ENCODE measurements at regions not wholly inside any gene's neighbourhood (a gene's known extent, or its start where the extent isn't known, plus 50 kb on each side); places are given as distances from the start of the nearest gene placed in this dataset.
"Not testable (repeated sequence)": the region's sequence is repeated elsewhere in the genome, so short reads cannot be mapped to it uniquely, and the experiment has no call there.

DNA sequence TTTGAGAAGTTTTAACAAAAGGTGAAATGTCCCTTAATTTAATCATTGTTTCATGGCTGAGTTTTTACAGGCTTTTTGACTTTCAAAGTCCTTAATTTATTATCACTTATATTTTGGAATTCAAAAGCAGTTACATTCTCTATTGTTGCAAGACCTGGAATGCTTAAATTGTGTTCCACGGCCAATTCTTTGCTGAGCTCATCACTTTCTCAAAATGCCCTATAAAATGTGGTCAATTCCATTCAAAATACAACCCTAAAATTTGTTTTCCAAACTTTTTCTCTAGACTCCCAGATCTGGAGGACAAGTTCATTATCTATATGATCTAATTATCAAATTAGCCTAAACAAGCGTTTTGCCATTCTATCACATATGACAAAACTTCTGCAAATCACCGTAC is 1051.2 kb downstream of the TDRD15 start:
- DNase-seq = no peak

DNA sequence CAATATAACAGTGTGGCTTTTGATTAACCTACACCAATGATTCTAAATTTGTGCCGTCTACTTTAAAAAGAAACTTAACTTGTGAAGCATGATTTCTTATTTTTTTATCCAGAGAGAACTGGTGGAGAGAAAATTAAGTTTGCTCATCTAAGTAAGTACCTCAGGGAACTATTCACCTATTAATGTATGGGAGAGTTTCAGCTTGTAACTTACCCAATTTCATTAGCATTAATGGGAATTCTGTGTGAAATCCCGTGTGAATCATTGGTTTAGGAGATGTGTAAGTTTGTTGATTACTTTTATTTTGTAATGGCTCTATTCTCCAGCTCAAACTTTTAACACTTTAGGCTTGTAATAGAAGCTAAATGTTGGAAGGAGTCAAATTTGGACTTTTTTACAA is 1061.5 kb downstream of the TDRD15 start:
- no peak for DNase-seq

DNA sequence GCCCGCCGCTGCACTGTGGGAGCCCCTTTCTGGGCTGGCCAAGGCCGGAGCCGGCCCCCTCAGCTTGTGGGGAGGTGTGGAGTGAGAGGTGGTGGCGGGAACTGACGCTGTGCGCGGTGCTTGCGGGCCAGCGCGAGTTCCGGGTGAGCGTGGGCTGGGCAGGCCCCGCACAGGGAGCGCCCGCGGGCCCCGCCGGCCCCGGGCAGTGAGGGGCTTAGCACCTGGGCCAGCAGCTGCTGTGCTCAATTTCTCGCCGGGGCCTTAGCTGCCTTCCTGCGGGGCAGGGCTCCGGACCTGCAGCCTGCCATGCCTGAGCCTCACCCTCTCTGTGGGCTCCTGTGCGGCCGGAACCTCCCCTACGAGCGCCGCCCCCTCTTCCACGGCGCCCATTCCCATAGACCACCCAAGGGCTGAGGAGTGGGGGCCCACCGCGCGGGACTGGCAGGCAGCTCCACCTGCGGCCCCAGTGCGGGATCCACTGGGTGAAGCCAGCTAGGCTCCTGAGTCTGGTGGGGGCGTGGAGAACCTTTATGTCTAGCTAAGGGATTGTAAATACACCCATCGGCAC is 1062.6 kb downstream of the TDRD15 start:
- not testable (repeated sequence) for DNase-seq

DNA sequence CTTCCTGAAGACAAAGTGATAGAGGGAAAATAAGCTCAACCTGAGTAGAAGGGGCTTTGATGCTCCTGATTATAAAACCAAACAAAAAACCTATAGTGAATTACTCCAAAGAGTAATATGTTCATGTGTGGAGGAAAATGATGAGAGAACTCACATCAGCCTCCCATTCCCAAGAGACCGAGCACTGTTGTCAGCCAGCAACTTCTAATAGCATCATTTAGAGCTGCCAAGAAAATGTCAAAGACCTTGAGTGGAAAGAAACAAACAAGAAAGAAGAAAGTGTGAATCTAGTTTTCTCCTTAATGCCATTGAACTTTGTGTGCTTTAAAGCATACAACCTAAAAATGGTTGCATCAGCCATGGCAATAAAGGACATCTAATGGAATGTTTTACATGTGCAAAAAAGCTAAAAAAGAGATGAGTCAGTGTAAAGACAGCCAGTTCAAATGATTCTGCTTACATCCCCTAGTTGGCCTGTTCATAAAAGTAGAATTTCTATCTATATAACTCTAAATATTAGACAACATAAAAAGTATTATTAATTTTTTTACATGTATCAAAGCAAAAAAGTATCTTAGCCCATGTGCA is 1066.2 kb downstream of the TDRD15 start:
- DNase-seq = no peak

DNA sequence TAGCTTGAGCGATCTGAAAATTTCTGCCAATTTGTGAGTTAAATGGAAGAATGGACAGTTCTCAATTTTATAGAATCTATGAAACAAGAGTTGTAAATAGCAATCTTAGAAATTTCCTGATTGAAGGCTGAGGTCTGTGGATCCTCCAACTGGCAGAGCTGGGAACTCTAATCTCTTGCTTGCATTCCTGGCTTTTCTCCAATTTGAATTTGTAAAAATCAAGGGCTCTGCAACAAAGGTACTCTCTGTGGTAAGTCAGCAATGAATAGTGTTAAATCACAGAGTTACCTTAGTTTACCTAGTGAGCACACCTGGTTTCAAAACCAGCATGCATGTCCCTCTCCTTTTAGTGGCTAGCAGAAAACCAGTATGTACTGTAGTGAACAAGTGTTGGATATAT is 1070.5 kb downstream of the TDRD15 start:
- no peak for DNase-seq

DNA sequence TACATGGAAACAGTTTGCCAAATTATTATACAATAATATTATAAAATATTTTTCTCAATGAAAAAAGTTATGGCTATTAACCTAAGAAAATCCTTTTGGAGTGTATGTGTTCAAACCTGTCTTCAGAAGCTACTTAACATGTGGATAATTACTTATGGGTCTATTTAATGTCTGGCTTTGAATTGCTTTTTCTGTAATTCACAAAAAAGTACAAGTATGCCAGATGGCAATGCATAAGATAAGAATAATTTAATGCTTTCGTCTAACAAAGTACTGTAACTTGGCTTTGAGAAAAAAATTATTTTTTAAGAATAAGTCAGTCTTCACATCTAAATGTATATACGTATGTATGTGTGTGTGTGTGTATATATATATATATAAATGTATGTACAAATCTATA is 1073.0 kb downstream of the TDRD15 start:
- DNase-seq = no peak

DNA sequence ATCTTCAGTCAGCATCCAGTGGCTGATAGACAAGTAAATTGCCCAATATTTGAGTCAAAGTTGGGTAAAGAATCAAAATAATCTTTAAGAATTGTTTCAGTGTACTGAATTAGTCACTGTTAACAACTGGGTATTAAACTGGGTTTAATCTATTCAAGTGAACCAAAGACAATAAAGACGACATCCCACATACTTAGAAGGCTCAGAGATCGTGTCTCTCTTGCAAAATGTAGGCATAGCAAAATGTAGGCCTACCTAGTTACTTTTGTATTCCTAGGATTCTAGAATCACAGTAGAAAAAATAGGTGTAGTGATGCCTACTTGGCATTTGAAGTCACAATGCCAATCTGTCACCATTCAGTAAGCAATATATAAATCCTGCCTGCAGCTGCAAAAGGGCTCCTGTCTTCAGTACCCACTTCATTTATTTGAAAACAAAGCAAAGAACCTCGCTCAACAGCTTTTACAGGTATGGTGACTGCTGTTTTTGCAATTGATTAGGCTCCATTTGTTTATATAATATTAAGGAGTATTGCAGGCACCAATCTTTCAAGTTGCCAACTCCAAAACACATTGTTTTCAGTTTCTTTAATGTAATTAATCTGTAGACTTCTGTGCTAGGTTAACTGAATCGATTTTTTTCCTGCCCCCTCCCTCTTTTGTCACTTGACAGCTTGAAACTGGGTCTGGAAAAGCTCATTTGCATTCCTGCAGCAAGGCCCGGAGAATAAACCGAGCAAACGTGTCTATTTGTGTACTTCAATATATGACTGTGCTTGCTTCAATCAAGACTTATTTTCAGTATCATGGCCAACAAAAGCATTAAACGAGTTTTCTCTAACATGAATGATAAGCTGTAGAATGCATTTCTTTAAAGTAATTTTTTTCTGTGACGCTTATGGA is 1074.9 kb downstream of the TDRD15 start:
- no peak for DNase-seq

DNA sequence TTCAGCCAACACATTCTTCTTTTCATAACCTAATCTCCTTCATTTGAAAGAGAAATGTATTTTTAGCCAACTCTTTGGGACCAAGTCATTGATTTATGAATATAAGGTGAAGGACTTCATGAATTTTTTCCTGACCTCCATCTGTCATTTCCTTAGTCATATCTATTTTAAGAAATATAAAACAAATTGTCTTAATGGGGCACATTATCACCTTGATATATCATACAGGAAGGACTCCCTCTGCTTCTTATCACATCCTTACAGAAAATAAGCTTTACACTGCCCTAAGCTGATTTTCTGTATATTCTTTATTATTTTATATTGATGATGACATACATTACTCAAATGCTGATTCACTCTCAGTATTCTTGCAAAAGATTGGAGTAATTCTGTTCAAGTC is 1076.2 kb downstream of the TDRD15 start:
- no peak for DNase-seq

DNA sequence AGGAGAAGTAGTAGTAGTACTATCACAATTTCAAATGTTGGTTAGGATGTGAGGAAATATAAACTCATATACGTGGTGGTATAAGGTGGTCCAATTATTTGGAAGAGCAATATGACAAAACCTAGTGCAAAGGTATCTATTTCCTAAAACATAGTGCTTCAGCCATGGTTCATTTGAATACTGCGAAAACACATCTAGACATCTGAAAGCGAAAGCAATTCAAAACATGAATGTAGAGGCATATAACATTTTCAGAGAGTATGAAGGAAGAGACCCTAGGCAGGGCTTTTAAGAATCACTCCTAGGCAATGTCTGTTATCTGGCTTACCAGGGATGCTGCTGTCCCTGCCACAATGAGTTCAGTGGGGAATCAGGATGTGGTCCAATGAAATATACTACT is 1085.8 kb downstream of the TDRD15 start:
- DNase-seq = no peak

DNA sequence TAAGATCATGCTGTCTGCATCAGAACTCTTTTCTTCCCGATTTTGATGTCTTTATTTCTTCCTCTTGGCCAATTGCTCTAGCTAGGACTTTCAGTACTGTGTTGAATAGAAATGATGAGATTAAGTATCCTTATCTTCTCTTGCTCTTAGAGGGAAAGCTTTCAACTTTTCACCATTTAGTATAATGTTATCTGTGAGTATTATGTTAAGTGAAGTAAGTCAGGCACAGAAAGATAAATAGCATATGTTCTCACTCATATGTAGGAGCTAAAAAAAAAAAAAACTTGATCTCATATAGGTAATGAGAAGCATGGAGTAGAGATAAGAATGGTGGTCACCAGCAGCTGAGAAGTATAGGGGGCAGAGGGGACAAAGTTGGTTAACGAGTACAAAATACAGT is 1089.5 kb downstream of the TDRD15 start:
- DNase-seq = no peak

DNA sequence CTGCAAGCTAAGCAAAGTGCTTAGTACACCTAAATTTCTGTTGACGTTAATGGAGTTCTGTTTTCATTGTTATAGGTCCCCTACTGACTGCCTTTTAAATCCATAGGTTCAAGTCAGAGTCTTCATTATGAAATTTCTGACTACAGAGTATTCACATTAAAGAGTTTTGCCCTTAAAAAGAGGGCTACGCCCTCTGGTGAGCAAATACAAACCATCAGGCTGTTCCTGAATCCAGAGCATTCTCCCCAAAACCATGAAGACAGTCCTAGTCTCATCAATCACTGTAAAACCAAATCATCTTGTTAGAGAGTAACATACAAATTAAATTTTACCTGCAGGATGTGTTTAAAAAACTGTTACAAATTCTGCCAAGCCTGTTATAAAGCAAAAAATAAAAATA is 1091.7 kb downstream of the TDRD15 start:
- DNase-seq = no peak

DNA sequence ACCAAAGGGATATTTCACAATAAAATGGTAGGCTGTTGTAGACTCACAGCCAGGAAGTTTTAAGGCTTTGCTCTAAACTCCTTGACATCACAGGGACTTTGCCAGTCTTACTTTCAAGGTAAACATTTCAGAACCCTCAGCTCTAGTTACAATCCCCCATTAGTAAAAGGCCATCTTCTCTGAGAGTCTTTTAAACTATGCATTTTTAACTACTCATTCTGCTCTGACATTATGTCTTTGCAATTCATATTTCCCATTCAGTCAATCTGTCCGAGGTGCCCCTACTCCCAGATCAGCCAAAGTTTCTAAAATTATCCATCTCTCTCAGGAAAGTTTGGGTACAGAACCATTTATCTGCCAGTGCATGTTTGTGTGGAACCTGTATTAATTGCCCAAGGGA is 1094.1 kb downstream of the TDRD15 start:
- DNase-seq = no peak

DNA sequence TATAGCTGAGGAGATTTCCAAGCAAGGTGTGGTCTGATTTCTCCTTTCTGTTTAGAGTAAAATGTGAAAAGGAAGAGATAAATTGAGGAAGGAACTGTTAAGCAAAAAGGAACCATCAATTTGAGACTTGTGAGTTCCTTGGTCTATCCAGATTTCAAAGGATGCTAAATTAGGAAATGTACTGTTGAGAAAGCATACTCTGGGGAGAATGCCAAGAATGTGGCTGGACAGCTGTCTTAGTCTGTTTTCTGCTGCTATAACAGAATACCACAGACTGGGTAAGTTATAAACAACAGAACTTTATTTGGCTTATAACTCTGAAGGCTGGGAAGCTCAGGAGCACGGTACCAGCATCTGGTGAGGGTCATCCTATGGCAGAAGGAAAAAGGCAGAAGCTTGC is 1097.2 kb downstream of the TDRD15 start:
- no peak for DNase-seq

DNA sequence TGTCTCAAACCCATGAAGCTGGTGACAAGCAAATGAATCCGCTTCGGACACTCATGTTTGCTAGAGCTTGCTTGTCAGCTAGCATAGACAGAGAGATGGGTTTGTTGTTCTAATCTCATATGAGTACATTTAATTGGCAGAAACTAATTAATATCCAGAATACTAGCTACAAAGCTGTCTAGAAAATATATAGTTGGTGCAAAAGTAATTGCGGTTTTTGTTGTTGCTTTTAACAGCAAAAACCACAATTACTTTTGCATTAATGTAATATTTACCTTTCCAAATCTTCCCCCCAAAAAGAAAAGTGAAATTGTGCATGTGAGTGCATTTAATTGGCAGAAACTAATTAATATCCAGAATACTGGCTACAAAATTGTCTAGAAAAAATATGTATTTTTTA is 1115.2 kb downstream of the TDRD15 start:
- no peak for DNase-seq

DNA sequence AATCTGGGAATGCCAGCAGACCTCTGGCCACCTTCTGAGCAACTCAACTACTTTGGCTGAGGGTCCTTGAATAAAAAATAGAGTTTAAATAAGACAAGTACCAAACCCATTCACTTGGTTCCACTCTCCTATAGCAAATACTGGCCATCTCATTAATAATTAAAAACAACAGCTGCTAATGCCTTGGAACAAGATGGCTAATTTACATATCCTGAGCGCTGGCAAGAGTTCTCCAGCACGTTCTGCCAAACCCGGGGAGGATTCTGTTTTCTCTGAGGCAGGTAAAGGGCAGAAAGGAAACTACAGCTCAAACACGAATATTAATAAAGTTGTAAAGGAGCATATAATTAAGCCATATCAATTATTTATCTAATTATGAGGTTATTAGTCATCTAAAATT is 1123.7 kb downstream of the TDRD15 start:
- DNase-seq = no peak

DNA sequence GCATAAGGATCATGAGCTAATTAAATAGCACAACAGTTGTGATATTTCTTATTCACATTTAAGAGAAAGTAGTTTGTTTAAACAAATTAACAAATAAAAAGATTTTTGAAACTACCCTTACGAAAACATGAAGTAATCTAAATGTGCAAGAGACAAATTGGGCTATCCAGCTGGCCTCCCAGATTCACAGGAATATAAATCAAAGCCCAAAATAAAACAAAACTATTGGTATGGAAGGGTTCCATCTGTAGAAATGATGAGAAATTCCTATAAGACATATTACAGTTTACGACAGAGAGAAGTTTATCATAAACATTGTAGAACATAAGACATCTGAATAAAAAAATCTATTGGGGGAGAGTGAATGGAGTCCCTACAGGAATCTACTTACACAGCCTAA is 1125.1 kb downstream of the TDRD15 start:
- DNase-seq = no peak

DNA sequence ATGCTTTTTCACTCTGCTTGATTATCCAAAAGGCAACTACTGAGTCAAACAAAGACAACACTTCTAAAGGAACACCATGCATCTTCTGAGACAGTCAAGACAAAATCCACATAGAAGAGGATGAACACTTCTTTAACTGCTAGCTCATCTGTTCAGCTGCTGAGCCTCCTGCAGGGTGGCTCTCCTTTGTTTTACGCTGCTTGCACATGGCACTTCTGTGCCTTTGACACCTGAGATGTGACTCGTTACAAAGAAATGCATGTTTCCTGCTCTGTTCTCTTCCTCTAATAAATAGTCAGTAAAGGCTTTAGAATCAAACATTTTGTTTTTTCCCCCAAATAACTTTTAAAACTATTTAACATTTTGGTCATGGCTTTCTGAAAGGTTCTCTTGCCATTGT is 1129.4 kb downstream of the TDRD15 start:
- DNase-seq = no peak

DNA sequence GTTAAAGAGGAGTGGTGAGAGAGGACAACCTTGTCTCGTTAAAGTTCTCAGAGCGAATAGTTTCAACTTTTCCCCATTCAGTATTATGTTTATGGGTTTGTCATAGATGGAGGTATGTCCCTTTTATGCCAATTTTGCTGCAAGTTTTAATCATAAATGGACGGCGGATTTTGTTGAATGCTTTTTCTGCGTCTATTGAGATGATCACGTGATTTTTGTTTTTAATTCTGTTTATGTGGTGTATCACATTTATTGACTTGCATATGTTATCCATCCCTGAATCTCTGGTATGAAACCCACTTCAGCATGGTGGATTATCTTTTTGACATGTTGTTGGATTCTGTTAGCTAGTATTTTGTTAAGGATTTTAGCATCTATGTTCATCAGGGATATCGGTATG is 1123.8 kb upstream of the KLHL29 start:
- no peak for DNase-seq

DNA sequence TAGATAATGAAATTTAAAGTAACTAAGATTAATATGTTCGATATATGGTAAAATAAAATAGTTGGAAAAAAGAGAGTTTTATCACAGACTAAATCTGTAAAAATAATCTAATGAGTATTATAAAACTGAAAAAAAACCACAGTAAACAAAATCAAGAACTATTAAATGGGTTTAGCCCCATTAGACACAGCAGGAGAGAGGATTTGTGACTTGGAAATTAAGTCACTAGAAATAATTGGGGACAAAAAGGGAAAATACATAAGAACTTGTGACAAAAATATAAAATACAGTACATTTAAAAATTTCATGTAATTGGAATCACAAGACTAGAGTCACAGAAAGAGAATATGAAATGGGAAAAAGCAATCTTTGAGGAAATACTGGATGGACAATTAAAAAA is 1114.6 kb upstream of the KLHL29 start:
- no peak for DNase-seq

DNA sequence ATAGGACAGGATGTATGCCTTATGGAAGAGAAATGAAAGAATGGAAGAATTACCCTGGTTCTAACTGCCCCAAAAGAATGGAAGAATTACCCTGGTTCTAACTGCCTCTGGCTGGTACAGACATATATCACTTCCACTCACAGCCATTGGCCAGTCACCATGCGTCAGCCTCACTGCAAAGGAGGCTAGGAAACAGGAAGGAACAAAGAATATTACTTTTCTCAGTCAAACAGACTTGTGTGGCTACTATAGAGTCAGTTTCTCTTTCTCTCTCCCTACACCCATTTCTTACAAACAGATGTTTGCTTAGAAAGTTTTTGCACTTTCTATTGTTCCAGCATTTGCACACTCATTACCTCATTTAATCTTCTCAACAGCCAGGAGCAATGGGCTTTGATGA is 1111.1 kb upstream of the KLHL29 start:
- DNase-seq = no peak

DNA sequence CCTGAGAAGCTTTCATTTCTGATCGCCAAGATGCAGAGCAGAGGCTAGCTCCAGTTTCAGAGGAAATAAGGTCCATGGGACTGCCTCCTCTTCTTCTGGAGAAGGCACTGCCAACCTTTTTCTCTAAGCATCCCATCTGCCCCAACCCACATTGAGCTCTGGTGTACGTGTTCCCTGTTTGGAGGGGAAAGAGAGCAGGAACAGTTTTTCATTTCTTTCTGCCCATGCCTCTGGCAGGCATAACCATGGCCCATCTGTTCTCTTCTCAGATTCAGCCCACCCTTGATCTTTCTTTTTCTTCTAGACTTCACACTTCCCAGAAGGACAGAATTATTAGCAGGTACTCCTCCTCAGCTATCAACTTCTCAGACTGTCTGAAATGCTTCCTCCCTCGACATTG is 1110.3 kb upstream of the KLHL29 start:
- no peak for DNase-seq

DNA sequence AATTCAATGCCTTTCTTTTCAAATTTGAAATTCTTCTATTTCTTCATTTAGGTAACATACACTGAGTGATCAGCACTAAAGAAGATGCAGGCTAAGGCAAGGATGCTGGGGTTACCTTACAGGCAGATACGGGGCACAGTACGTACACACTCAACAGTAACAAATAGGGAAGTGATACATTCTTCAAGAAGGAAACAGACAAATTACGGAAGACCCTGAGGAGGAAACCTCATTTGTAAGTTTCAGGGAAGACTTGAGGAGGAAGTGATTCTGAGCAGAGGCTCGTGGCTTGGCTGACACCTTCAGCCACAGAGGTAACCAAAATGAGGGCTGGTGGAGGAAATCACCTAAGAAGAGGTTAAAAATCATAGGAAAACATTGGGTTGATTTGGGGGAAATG is 1108.3 kb upstream of the KLHL29 start:
- DNase-seq = no peak

DNA sequence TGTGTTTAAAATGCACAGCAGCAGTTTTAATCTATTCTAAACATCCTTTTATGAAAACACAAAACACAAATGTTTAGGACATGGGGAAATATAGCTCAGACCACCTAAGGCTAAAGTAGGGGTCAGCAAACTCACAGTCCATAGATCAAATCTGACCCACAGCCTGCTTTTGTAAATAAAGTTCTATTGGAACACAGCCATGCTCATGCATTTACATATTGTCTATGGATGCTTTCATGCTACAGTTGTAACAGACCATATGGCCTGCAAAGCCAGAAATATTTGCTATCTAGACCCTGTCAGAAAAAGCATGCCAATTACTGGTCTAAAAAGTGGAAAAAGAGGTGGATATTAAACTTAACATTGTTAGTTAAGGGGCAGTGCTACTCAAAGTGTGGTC is 1105.4 kb upstream of the KLHL29 start:
- no peak for DNase-seq

DNA sequence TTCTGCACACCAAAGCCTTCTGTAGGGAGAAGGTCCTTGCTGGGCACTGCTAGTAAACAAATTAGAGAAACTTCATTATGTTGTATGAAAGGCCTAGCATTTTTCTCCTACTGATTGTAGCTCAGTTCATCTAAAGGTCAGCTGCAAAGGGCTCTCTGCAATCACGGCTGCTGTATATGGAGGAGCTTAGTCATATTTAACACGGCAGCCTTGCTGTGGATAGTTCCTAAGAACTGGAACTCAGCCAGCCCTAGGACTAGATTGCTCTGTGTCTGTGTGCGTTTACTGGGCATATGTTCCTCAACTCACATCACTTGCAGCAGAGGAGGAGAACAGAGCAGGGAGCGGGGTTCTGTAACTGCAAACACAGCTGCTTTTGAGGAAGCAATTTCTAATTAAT is 1103.9 kb upstream of the KLHL29 start:
- DNase-seq = no peak
